SK-N-MC (cell line): ENCODE measurements at regions not wholly inside any gene's neighbourhood (a gene's known extent, or its start where the extent isn't known, plus 50 kb on each side); places are given as distances from the start of the nearest gene placed in this dataset.

Source experiments
- EZH2 ChIP-seq: fragments of 200-600 bp; sonication (generic); IDR thresholded peaks from one replicate; pipeline ENCODE4 v1.6.1; 2017; ENCODE audit warnings: antibody characterized with exemption
- POLR2AphosphoS5 ChIP-seq: IDR thresholded peaks from 2 replicates; pipeline ENCODE4 v1.6.1; 2012; ENCODE audit warnings: mild to moderate bottlenecking, low read depth, low read length, borderline replicate concordance

GRCh38 chr7:123237-123636 lies 69.1 kb upstream of the FAM20C start:
- TF ChIP-seq EZH2 (no peak), POLR2AphosphoS5 (no peak)
